GM18907 (cell line): ENCODE measurements at regions not wholly inside any gene's neighbourhood (a gene's known extent, or its start where the extent isn't known, plus 50 kb on each side); places are given as distances from the start of the nearest gene placed in this dataset.

Experiments
- ATAC-seq: cut with Tn5 transposase; IDR thresholded peaks from one replicate; pipeline ENCODE4 v1.9.1; 2021; ENCODE audit warnings: mild to moderate bottlenecking, moderate library complexity; ENCODE audit not compliant: unreplicated experiment

DNA sequence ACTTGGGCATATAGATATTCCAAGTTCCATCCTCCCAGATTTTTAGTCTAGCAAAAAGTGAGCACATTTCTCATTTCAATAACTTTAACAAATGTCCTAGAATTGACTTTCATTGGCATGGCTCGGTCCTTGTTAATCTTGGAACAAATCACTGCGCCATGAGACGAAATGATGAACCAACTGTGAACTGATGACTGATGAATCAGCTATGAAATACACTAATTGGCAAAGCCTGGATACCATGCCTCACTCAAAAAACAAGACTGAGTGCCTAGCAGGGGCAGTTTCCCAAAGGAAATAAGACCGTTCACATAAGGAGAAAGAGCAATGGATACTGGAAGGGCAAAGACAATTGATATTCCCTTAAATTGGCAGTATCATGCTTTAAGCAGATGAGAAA is 248.6 kb upstream of the VEGFC start:
- no peak for ATAC-seq

DNA sequence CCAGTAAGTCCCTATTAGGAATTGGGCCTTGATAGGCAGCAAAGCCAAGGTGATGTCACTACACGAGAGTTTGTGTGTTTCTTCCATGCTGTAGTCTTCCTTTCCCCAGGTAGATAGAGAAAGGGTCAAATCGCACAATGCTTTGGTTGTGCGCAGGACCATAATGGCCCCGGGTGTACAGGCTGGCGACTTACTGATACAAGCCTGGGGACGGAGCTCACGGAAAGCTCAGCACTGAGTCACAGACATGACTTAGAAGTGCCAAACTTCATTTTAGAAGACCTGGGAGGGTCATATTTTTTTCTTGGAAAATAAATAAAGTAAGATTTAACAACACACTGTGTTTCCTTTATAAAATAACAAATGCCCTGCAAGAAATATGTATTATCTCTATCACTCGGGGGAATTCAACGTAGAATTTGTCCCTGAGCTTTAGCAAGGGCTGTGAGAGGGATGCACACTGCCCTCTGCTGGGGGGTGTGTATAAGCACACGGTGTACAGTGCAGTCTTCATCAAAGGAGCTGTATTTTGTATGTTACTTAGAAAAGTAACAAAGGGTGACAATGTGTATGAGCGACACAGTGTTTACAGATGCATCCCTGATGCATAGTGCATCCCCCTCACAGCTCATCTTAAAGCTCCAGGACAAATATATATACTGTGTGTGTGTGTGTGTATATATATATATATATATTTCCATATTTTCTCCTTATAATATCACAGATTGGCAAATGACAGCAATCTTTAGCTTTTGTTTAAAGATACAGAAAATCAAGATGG is 254.5 kb upstream of the VEGFC start:
- peak; percentile 91 for ATAC-seq

DNA sequence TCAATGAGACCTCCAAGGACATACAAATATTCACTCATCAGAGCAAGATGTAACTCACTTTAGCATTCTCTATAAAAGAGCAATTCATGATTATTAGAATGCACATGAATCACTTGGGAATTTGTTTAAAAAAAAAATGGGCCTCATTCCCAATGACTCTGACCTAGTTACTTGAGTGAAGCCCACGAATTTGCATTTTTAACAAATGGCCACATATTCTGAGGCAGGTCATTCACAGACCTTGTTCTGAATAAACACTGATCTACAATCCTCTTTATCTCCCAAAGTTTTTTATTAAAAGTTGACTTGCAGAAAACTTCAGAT is 255.1 kb upstream of the VEGFC start:
- ATAC-seq, result no peak

DNA sequence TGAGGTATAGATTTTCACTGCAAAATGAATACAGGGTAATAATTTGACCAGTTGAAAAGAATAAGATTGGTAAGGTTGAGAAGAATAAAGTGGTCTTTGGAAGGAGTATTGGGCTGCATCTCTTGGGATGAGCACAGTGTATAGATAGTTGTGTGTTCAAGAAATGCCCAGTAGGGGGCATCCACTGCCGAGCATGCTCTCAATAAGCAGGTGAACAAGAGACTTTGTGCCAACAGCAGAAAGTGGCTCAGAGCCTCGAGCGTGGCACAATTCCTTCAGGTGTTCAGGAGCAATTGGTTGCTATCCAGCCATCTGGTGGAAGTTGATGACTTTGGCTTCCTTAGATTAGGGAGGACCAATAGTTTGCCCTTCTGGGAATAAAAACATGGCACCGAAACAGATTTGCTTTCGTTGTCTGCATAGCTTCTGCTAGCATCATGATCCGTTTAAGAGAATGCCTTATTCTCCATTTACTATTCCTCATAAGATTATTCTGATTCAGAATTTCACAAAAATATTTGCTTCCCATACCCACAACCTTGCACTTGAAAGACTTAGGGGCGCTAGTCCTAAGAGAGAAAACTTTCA is 258.1 kb upstream of the NEIL3 start:
- ATAC-seq, result peak; percentile 93

DNA sequence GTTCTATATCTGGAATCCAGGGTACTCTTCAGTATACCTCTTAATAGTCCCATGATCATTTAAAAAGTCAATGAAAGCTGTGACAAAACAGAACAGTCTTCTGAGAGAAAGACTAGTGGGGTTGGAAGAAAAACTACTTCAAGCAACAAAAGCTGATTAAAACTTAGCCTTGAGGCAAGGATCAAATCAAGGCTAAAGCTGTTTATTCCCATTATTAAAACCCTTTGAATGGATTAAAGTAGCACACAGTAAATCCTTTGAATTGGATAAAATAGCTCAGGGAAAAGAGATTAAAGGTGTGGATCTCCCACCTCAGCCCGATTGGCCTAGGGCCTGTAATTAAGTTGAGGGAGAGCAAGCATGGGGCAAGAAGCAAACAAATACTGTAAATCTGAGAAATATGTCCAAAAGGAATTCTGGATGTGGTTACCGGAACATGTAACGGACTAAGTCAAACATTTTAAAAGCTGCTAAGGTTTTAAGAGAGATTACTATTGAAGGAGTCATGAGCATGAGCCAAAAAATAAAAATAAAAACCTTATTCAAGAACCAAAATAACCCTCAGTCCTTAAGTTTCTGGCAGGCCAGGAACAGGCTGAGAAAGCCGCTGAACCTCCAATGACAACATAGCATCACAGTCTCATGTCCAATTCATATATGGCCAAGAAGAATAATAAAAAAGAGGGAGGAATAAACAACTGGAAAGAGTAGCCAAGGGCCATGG is 257.3 kb upstream of the NEIL3 start:
- ATAC-seq, result no peak

GRCh38 chr4:177057186-177057585 is 252.5 kb upstream of the NEIL3 start:
- no peak for ATAC-seq

DNA sequence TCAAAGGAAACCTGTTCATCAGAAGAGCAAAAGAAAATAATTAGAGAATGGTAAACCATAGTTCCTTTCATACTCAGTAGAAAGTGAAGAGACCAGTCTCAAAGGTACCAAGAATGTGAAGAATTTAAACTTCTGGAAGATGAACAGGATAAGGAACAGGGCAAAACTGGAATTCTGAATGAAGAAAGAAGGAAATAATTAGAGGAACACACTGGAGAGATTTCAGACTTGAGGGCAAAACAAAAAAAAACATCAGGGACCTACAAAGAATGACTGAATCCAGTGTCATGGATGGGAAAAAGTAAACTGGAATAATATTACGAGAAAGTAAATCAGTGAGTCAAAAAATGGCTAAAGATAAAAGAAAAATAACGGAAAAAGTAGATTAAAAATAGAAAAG is 245.6 kb upstream of the NEIL3 start:
- ATAC-seq, result no peak

- ATAC-seq, result no peak
Observed at GRCh38 chr4:177064729-177065394, 244.8 kb upstream of the NEIL3 start.

DNA sequence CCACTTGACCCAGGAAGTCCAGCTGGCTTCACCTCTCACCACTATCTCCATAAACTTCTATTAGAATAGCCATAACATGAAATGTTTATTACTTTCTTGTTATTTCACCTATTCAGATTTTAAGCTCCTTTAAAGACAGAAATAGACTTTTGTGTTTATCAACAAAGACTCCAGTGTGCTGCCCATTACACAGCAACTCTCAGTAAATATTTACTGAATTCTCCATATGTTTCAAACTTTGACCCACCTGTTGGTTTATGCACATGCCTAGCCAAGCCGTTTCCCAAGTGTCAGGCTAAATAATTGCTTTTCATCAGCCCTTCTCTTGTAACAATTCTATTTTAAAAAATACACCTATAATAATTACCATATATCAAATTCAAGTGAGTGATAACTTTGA is 242.9 kb upstream of the NEIL3 start:
- ATAC-seq, result no peak

DNA sequence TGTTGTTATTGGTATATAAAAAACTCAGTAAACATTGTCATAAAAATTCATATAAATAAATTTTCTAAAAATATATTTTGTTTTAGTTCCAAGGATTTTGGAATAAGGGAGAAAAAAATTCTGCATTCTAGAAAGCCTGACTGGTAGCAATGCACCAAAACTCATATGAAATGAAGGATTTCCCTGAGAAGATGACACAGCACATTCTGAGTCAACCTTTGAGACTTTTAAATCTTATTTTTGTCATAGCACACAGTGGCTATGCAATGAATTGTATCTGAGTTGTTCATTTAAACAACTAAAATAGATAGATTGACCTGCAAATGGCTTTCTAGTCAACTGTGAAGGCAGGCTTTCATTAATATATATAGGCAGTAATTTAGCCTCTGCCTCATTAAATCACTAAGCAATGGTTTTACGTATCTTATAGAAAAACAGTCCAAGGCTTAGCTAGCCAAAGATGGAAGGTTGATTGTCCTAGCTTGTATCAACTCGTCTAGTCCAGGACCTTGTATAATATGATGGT is 239.1 kb upstream of the NEIL3 start:
- no peak for ATAC-seq

GRCh38 chr4:177077095-177077971 is 232.3 kb upstream of the NEIL3 start:
- ATAC-seq, result no peak

DNA sequence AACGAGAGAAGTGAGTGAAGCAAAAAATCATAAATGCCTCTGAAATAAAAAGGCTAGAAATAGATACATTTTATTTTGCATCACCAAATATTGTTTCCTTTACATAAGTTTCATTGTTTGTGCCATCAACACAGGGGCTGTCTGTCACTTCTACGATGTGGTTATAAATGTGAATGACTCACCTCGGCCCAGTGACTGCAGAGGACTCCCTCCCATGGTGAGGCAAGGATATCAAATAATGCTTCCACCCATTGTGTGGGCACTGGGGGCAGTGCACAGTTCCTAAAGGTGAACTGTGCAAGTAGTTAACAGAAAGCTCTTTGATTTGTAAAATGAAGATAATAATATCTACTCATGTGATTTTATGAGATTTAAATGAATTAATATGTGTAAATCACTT is 230.3 kb upstream of the NEIL3 start:
- ATAC-seq, result no peak

- ATAC-seq, result no peak
Observed at GRCh38 chr4:177080388-177080787, 229.3 kb upstream of the NEIL3 start.

GRCh38 chr4:177087060-177087459 is 222.6 kb upstream of the NEIL3 start:
- ATAC-seq, result no peak

DNA sequence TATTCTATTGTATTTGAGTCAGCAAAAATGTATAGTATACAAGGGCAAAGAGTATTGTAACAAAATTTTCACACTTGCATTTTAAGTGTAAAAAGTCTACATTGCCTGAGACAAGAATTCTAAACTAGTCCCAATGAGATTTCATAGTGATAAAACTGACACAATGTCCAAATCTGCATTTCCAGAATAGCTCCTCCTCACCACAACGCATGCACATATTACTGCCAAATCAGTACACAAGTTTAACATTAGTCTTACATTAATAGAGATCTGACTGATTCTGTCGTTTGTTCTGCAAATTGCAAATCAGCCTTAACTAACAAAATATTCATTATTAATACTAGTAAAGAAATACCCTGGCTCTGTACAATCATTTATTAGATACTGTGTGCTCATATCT is 222.2 kb upstream of the NEIL3 start:
- ATAC-seq, result no peak

- no peak for ATAC-seq
Observed at GRCh38 chr4:177091515-177091914, 218.2 kb upstream of the NEIL3 start.

DNA sequence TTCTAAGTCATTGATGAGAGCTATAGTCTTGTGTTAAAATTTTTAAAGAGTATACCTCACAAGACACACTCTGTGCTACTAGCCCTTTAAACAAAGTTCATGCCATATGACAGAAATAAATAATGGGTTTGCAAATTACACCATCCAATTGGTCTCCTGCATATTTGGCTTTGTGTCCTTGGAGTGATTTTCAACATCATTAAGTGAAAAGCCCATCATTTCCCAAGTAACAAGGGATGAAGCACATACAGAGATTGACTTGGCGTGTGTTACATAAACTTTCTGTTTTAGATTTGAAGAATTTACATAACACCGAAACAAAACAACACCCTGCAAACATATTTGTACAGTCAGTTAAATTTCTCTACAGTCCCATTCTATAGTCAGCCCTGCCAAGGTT is 216.9 kb upstream of the NEIL3 start:
- no peak for ATAC-seq

- ATAC-seq, result no peak
Observed at GRCh38 chr4:177093964-177094363, 215.7 kb upstream of the NEIL3 start.

- ATAC-seq, result no peak
Observed at GRCh38 chr4:177097291-177097690, 212.4 kb upstream of the NEIL3 start.

DNA sequence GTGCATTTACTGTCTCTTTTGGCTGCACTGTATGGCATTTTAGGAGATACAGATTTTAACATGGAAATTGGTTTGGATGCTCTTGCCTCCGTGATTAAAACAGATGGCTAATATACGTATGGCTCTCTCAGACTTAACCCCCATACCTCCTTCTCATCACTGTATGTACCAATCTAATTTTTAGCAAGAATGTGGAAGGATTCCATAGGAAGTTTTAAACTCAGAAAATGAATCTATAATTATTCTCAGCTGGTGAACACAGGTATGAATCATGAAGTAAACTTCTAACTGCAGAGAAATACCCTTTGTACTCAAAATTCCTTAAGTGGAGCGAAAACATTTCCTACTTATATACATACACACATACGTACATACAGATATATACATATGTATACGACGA is 210.5 kb upstream of the NEIL3 start:
- no peak for ATAC-seq

DNA sequence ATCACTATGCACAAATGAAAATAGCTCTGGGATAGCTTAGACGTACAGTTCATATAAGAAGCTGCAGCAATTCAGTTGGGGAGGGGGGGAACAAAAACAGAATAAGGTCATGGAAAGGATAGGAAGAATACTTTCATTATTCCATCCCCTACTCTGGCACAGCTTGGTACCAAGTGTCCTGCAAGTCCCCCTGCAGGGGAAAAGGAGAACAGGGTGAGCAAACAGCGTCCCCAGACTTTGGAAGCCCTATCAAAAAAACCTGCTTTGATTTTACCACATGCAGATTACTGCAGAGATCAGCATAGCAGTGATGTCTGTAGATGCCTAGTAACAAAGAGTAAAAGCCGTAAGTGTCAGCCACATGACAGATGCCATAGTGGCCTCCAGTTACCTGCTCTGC is 209.4 kb upstream of the NEIL3 start:
- ATAC-seq, result no peak
